DMS153 (cell line): ENCODE measurements at regions not wholly inside any gene's neighbourhood (a gene's known extent, or its start where the extent isn't known, plus 50 kb on each side); places are given as distances from the start of the nearest gene placed in this dataset.

Experiments
- DNase-seq: peaks from one replicate; lab custom pipeline; 2025; lab: John Stamatoyannopoulos, UW

DNA sequence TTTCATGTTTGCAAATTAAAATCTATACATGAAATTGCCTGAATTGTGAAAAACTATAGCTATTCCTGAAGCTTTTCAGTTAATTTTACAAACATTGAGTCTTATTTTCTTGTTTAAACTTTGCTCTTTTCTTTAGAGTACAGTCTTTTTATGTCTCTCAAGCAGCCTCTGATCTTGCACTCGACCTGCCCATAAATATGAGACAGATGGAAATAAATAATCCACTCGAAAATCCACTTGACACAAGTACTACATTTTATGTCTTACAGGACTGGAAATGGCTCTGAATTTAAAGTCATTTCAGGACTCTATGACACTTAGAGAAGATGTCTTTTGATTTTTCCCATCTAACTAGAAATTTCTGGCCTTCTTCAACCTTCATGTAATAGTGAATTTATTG lies 283.8 kb downstream of the USP25 start:
- no peak for DNase-seq

- DNase-seq, result no peak
Observed at GRCh38 chr21:16020878-16021277, 291.1 kb downstream of the USP25 start.

DNA sequence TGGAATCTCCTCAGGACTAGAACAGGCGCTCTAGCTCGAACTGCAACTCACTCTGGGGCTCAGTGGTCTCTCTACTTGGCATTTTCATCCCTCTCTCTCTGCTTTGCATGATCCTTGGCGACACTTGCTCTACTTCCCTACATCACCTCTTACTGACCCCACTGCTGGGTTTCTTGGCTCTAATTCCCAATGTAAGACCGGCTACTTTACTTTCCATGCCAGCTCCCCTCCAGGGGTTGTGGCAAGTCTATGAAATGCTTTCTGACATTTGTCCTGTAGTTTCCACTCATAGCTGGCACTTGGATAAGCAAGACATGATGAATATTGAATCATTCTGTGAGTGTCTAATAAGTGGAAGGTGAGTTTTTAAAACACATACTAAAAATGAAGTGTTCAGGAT lies 292.3 kb downstream of the USP25 start:
- no peak for DNase-seq

DNA sequence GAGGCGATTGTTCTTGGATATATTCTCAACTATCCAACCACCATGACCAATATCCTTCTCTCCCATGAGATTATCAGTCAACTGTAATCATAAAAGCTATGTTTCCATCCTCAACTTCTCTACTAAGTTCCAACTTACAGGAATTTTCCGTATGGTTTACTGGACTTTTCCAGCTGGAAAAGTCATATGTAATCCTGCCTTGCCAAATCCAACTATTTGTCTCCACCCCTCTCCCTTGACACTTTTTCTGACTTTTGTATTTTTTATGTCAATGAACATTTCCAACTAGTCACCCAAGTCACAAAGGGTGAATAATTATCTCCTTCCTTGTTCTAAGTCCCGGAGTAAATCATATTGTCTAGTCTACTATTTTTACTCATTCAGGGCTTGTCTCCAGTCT lies 293.1 kb downstream of the USP25 start:
- no peak for DNase-seq

GRCh38 chr21:16028142-16028541 lies 298.4 kb downstream of the USP25 start:
- no peak for DNase-seq

DNA sequence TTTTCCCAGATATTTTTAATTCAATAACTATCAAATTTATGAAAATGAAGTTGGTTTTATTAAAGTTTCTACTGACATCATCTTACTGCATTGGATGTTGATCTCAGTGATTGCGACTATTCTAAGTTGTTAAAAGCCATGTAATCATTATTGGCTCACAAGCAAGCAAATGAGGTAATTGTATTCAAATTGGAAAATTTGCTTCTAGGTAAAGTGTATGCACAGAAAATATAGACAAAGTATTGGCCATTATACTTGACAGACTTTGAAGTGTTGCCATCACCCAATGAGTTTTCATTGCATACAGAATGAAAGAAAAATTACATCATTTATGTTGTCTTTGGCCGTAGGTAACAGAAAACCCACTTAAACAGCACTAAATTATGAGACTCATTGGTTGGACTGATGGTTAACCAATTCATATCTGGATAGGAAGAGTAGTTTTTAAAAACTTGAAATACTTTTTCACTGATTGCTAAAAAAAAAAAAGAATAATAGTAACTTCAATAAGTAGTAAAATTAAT lies 299.2 kb downstream of the USP25 start:
- DNase-seq, result no peak

DNA sequence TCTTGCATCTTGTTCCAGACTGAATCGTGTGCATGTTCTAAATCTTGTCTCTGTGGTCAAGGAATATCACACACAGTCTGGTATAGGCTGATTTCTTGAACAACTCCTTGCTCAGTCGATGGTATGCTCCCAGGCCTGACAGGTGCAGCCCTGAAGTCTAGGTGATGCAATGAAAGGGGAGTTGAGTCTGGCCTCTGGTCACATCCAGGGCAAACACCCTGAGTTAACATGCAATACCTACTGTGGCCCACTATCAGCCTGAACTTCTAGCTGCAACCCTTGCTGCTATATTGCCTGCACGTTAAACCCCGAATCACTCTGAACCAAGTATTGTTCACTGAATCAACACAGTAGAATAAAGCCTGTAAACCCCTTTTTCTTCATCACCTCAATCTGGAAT lies 303.4 kb downstream of the USP25 start:
- DNase-seq, result no peak

- no peak for DNase-seq
Observed at GRCh38 chr21:16034446-16035190, 304.8 kb downstream of the USP25 start.

- no peak for DNase-seq
Observed at GRCh38 chr21:16037421-16037955, 307.7 kb downstream of the USP25 start.

GRCh38 chr21:16040601-16041000 lies 310.8 kb downstream of the USP25 start:
- DNase-seq, result no peak

GRCh38 chr21:16044676-16045075 lies 314.9 kb downstream of the USP25 start:
- no peak for DNase-seq

DNA sequence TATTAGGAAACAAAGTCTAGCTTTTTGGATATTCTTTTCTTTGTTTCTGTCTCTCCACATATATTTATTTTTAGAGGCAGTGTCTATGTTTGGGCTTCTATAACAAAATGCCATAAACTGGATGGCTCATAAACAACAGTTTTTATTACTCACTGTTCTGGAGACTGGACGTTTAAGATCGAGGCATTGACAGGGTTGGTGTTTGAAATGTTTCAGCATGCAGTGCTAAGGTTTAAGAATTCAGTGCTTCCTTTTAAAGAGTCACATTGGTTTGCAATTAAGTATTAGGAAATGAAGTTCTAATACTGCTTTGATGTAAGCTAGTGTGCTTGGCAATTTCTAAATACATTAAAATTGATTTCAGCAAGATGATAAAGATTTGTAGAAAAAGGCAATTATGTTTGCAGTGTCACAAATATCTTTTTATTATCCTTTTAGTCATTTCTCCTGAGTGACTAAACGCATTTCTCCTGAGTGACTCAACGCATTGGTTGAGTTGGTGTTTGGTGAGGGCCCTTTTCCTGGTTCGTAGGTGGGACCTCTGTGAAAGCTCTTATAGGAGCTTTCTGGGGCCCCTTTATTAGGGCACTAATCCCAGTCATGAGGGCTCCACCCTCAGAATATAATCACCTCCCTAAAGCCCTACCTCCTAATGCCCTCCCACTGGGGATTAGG lies 317.0 kb downstream of the USP25 start:
- no peak for DNase-seq

DNA sequence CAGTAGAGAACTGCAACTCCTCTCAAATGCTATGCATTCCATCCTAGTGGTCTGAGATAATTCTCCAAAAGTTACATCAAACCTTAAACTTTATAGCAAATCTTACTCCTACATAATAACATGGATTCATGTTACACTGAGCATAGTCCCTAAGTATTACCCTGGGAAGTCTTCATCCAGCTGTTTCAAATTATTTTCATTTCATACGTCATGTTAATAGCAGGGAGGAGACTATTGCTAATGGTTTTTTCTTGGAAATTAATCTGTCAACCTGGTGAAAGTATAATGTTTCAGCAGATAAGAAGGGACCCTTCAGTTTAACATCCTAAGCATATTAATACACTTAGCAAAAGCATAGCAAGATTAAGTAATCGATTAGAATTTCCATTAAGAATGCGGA lies 318.1 kb downstream of the USP25 start:
- DNase-seq, result no peak

DNA sequence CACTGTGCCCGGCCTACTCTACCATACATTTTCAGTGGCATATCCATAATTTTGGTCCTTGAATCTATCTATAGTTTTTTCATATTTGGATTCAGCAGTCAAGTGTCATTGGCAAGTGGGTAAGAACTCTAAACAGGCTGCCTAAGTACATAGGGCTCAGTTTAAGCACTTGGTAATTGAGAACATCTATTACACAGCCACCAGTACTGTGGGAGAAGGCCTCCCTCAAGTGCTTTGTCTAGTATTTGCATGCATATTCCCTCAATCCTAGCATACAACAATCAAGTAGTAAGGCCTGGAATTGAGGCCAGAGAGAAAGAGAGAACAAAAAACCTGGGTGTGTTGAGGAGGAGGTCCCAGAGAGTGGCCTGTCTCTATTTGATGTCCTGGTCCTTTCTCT lies 325.2 kb downstream of the USP25 start:
- no peak for DNase-seq

DNA sequence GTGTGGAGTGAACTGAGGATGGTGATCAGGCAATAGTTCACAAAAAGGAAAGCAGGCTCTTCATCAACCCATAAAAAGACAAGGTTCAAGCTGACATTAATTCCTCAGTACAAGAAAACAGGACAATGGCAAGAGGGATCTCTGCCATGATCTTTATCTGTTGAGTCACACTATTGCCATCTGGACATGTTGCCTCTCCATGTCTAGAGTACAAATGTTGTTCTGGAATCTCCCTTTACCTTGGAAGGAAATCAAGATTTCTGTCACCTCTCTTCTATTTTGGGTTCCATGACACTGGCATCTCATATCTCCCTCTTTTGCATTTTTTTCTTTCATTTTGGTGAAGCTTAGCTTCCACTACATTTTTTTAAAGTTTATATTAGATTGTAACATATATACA lies 329.1 kb downstream of the USP25 start:
- DNase-seq, result no peak

GRCh38 chr21:16059981-16060380 lies 330.2 kb downstream of the USP25 start:
- DNase-seq, result no peak

GRCh38 chr21:16061194-16061593 lies 331.4 kb downstream of the USP25 start:
- no peak for DNase-seq

GRCh38 chr21:16069178-16070112 lies 339.7 kb downstream of the USP25 start:
- no peak for DNase-seq

GRCh38 chr21:16070207-16070651 lies 340.4 kb downstream of the USP25 start:
- no peak for DNase-seq

- DNase-seq, result no peak
Observed at GRCh38 chr21:16071092-16071491, 341.3 kb downstream of the USP25 start.

DNA sequence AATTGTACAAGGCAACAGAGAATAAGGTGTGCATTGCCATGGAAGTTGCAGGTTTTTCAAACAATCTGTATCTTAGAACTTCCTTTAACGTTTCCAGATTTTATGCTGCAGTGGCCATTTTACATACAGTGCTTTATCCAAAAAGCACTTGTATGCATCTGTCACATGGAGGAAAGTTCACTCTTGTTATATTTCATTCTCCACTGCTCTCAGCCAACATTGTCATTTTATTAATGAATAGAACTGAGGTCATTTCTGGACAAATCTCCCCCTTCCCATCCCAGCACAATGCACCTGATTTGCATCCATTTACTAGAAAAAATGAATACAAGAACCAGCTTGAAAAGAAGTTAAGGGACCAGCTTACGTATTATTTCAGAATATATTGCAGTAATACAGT lies 342.0 kb downstream of the USP25 start:
- DNase-seq, result no peak

GRCh38 chr21:16072221-16072620 lies 342.4 kb downstream of the USP25 start:
- DNase-seq, result no peak
